Erythroblast (primary cell): ENCODE measurements at regions not wholly inside any gene's neighbourhood (a gene's known extent, or its start where the extent isn't known, plus 50 kb on each side); places are given as distances from the start of the nearest gene placed in this dataset.

Experiments used
- GATA1 ChIP-seq: IDR thresholded peaks from 2 replicates; pipeline ENCODE4 v1.6.1; 2011; ENCODE audit warnings: low read depth, mild to moderate bottlenecking, control low read depth, low read length, moderate library complexity
- POLR2A ChIP-seq: IDR thresholded peaks from 2 replicates; pipeline ENCODE4 v1.6.1; 2011; ENCODE audit warnings: mild to moderate bottlenecking, low read length

DNA sequence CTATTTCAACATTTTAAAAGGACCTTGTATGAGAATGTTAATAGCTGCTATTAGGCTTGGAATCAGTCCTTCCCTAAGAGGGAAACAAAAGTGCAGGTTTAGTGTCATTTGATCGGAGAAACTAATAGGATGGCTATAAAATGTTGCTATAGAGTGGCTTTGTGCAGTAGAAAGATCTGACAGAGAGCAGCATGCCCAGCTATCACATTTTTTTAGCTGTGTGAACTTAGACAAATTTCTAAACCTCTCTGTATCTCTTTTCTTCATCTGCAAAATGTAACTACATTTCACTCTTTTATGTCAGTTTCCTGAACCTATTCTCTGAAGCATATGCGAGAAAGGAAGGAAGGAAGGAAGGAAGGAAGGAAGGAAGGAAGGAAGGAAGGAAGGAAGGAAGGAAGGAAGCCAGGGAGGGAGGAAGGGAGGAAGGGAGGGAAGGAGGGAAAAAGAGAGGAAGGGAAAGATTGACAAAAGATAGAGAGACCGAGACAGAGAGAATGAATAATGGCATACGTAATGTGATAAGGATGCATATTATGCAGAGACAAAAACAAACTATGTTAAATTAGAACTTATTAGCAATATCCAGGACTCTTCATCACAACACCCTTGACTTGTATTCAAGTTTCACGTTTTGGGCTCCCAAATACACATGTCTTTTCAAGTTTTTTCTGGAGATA is 52.6 kb upstream of the CDH8 start:
- TF ChIP-seq POLR2A, result no peak
- TF ChIP-seq GATA1, result no peak
